Stimulated activated CD4-positive, alpha-beta T cell treated with anti-CD3 and anti-CD28 coated beads, Interleukin-4, amount 100 ng/mL, for 1 hour (primary cell): ENCODE measurements at regions not wholly inside any gene's neighbourhood (a gene's known extent, or its start where the extent isn't known, plus 50 kb on each side); places are given as distances from the start of the nearest gene placed in this dataset.

ENCODE experiments used
- DNase-seq: peaks from one replicate; pipeline ENCODE4 v3.0.0-alpha.2; 2020

GRCh38 chr11:15490535-15490934 lies 375.8 kb downstream of the INSC start:
- DNase-seq: no peak

DNA sequence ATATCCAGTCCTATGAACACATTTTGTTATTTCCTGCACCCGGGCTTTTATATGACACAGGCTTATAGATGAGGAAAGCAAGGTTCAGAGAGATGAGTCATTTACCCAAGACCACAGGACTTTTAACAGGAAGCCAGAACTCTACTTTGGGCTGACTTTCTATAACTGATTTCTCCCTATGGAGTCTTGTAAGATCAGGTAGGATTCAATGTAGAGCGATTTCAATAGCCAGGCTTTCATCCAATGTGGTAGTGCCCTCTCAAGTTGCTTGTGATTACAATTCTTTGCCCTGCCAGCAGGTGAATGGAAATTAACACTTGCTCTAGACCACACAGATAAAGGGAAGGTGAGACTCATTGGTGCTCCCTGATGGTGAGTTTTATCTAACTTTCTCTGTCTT lies 378.3 kb downstream of the INSC start:
- DNase-seq: no peak

DNA sequence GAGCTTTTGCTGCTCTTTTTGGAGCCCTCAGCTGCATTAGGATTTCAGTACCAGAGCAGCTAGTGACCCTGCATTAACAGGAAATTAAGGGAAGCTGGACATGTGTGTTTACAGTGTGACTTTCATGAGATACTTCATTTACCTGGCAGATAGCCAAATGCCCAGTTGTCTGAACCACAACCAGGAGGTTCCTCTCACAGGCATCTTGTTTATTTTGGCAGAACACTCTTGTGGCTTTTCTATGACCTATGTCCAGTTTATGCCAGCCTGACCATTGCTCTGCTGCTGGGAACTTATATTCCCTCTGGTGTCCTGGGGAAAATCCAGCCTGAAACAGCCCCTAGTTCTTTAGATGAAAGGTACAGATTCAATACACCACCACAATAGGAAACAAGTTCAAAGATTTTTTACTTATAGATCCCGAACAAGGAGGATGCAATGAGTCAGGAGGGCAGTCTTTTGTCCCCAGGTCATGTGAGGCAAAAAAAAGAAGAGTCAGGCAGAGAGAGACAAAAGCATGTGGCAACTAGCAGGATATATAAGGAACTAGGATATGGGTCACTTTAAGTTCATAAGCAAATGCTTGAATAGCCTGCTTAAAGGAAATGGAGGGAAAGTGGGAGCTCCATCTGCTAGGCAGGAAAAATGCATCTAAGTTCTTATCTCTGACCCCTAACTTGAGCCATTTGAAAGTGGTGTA lies 379.3 kb downstream of the INSC start:
- no peak for DNase-seq

- DNase-seq: no peak
Measured at GRCh38 chr11:15494740-15495139, 380.0 kb downstream of the INSC start.

GRCh38 chr11:15495462-15495861 lies 380.7 kb downstream of the INSC start:
- no peak for DNase-seq

- DNase-seq: no peak
Measured at GRCh38 chr11:15497366-15497765, 382.6 kb downstream of the INSC start.

GRCh38 chr11:15499674-15500073 lies 385.0 kb downstream of the INSC start:
- DNase-seq: no peak

DNA sequence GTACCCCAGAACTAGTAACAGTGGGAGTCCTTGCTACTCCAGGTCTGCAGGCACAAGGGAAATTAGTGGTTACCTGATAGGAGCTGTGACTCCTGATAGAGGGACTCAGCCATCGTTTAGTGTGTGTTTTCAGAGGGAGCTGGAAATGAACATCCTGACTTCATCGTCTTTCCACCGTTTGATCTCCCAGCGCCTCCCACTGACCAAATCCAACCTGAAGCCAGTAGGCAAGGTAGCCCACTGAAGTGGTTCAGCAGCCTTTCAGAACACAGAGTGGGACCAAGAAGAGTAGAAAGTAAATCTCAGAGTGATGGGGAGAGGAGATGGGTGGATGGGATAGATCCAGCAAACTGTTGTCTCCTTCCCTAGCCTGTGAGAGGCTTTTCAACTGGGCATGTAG lies 385.9 kb downstream of the INSC start:
- no peak for DNase-seq

DNA sequence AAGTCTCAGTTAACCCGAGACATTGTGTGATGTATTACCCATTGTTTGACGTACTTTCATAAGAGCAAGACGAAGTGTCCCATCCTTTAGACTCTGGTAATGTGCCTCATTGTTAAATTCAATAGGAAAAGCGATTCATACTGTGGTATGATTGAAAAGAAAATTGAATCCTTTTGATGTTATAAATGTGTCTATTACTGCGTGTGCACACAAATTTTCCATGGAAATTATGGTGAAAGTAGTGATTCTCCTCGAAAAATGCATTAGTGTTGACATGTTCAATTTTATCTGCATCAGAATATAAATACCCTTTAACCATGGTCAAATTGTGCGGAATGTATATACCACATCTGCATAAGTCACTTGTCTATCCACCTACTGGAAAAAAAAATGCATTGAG lies 386.8 kb downstream of the INSC start:
- DNase-seq: no peak

- no peak for DNase-seq
Measured at GRCh38 chr11:15505155-15505554, 390.4 kb downstream of the INSC start.

DNA sequence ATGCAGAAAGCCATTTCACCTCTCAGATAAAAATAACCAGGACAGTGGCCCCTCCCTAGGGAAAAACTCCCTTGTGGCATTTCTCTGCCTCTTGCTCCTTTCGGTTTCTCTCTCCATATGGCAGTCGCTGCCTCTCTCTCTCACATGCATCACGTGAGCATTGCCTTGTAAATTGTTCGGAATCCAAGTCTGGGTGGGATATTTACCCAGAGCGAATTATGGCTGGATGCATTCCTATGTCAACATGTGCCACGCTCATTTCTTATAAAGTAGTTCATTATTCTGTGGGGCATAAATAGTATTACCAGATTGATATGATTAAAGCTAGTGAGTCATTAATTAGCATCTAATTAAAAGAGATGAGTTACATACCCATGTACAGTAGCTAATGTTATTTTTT lies 392.9 kb downstream of the INSC start:
- no peak for DNase-seq

- no peak for DNase-seq
Measured at GRCh38 chr11:15509082-15509481, 394.4 kb downstream of the INSC start.

GRCh38 chr11:15519124-15519791 lies 404.5 kb downstream of the INSC start:
- DNase-seq: no peak

GRCh38 chr11:15519911-15520310 lies 405.2 kb downstream of the INSC start:
- no peak for DNase-seq

DNA sequence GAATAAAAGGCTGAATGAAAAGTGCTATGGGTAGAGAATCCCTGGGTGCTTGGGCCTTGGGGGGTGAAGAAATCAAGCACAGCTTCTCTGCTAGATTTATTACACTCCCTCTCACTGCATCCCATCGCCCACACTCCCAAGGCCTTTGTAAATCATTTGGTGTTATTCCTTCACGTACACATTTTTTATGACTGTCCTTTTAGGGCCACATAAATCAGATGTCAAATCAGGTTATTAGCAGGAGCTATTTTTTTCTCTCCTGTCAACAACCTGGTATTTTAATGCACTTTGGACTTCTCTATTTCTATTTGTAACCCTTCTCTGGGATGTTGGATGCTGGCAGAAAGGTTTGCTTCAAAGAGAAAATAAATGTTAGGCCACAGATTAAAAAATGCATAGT lies 408.8 kb downstream of the INSC start:
- DNase-seq: no peak

- no peak for DNase-seq
Measured at GRCh38 chr11:15525582-15525981, 410.9 kb downstream of the INSC start.

- DNase-seq: no peak
Measured at GRCh38 chr11:15526032-15526431, 411.3 kb downstream of the INSC start.

DNA sequence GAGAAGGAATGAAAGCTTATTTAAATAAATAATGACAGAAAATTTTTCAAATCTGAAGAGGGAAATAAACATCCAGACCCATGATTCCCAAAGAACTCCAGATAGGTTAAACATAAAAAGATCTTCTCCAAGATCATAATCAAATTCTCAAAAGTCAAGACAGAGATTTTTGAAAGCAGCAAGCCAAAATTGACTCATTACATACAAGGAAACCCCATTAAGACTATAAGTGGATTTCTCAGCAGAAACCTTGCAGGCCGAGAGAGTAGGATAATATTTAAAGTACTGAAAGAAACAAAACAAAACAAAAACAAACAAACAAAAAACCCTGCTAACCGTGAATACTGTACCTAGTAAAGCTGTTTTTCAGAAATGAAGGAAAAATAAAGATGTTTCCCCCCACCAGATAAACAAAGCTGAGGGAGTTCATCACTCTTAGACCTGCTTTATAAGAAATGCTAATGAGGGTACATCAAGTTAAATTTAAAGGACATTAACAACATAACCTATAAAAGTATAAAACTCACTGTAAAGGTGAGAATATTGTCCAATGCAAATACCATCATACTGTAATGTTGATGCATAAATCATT lies 412.2 kb downstream of the INSC start:
- no peak for DNase-seq

DNA sequence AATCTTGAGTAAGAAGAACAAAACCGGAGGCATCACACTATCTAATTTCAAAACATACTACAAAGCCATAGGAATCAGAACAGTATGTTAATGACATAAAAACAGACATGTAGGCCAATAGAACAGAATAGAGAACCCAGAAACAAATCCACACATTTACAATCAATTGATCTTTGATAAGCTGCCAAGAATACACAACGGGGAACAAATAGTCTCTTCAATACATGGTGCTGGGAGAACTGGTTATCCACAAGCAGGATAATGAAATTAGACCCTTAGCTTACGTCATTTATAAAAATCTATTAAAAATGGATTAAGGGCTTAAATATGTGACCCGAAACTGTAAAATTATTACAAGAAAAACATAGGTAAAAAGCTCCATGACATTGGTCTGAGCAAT lies 417.7 kb downstream of the INSC start:
- DNase-seq: no peak

GRCh38 chr11:15534266-15534665 lies 419.5 kb downstream of the INSC start:
- DNase-seq: no peak

DNA sequence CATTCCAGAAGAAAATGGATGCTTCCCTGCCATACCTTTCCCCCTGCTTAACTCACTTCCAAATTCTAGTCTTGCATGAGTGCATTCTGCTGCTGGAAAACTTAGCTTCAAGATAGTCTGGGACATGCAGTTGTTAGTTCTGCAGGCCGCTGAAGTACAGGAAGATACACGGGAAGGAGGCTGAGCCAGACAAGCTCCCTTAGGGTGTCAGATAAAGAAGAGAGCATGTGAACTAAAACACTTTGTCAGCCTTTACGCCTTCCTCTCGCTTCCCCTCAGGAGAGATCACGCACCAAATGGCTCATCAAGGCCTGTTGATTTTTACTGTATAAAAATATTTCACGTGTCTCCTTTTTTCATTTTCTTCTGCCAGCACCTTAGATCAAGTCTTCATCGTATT lies 420.7 kb downstream of the INSC start:
- DNase-seq: no peak

GRCh38 chr11:15536438-15536837 lies 421.7 kb downstream of the INSC start:
- no peak for DNase-seq

DNA sequence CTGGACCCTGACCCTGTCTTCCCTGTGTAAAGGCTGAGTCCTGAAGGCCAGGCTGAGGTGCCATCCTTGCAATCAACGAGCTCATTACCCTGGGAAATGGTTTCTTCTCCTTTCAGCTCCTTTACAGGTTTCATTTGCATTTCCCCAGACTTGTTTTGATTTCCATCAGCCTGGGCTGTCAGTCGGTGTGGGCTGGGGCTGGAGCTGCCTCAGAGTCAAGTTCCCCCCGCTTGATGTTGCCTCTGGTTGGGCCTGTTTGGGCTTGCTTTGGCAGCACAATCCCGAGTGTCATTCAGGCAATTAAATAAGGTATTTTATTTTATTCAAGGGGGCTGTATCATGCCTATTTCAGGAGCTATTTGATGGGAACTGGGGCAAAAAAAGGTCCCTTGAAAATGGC lies 424.9 kb downstream of the INSC start:
- no peak for DNase-seq

GRCh38 chr11:15541079-15541478 lies 426.4 kb downstream of the INSC start:
- DNase-seq: no peak

- DNase-seq: no peak
Measured at GRCh38 chr11:15544353-15544752, 429.6 kb downstream of the INSC start.
